ENCODE measurements at regions not wholly inside any gene's neighbourhood (a gene's known extent, or its start where the extent isn't known, plus 50 kb on each side); places are given as distances from the start of the nearest gene placed in this dataset.

GRCh38 chr5:62741761-62742160 is 163.1 kb downstream of the LRRC70 start:
- peaks cover 5% of the 10 kb centered on the region for H3K4me1 Mint-ChIP-seq
- H3K27ac Mint-ChIP-seq, result no peak overlapping the region
- H3K36me3 Mint-ChIP-seq, result no peaks in the 10 kb centered on the region
- H3K27me3 Mint-ChIP-seq (ENCODE audit: low read depth), result no peaks in the 10 kb centered on the region
- no peaks in the 10 kb centered on the region for H3K9me3 Mint-ChIP-seq
- H3K4me3 Mint-ChIP-seq, result no peak overlapping the region
- no peak for TF ChIP-seq CTCF (IDR thresholded peaks at IDR 0.05; ENCODE audit: unreplicated experiment)
- DNase-seq (ENCODE audit: low spot score in 2 of 2, unreplicated experiment in 2 of 2), result no peak

- no peak for TF ChIP-seq CTCF (IDR thresholded peaks at IDR 0.05; ENCODE audit: unreplicated experiment)
- peaks cover 14% of the 10 kb centered on the region for H3K9me3 Mint-ChIP-seq
- no peak for DNase-seq (ENCODE audit: low spot score in 2 of 2, unreplicated experiment in 2 of 2)
- no peaks in the 10 kb centered on the region for H3K27me3 Mint-ChIP-seq (ENCODE audit: low read depth)
- H3K4me1 Mint-ChIP-seq, result peaks cover 1% of the 10 kb centered on the region
- H3K4me3 Mint-ChIP-seq, result no peak overlapping the region
- H3K27ac Mint-ChIP-seq, result no peak overlapping the region
- H3K36me3 Mint-ChIP-seq, result peaks cover 2% of the 10 kb centered on the region
Observed at GRCh38 chr5:62737766-62738165, 159.1 kb downstream of the LRRC70 start.

GRCh38 chr5:62732677-62733121 is 154.1 kb downstream of the LRRC70 start:
- Mint-ChIP-seq H3K4me3 (no peak overlapping the region), H3K36me3 (peaks cover 2% of the 10 kb centered on the region)
- no peak for DNase-seq (ENCODE audit: low spot score in 2 of 2, unreplicated experiment in 2 of 2)

GRCh38 chr5:62731022-62731421 is 152.4 kb downstream of the LRRC70 start:
- H3K27ac Mint-ChIP-seq, result no peak overlapping the region
- no peak for TF ChIP-seq CTCF (IDR thresholded peaks at IDR 0.05; ENCODE audit: unreplicated experiment)
- no peak for DNase-seq (ENCODE audit: low spot score in 2 of 2, unreplicated experiment in 2 of 2)
- peaks cover 14% of the 10 kb centered on the region for H3K9me3 Mint-ChIP-seq
- H3K4me3 Mint-ChIP-seq, result no peak overlapping the region
- H3K4me1 Mint-ChIP-seq, result peaks cover 5% of the 10 kb centered on the region
- H3K36me3 Mint-ChIP-seq, result peaks cover 2% of the 10 kb centered on the region
- no peaks in the 10 kb centered on the region for H3K27me3 Mint-ChIP-seq (ENCODE audit: low read depth)

More at GRCh38 chr5:62732677-62733121, 154.1 kb downstream of the LRRC70 start:
- TF ChIP-seq CTCF (IDR thresholded peaks at IDR 0.05; ENCODE audit: unreplicated experiment), result no peak
- peaks cover 14% of the 10 kb centered on the region for H3K9me3 Mint-ChIP-seq
- H3K27ac Mint-ChIP-seq, result no peak overlapping the region
- H3K4me1 Mint-ChIP-seq, result peaks cover 5% of the 10 kb centered on the region
- no peaks in the 10 kb centered on the region for H3K27me3 Mint-ChIP-seq (ENCODE audit: low read depth)

GRCh38 chr5:62729675-62730074 is 151.1 kb downstream of the LRRC70 start:
- Mint-ChIP-seq H3K9me3 (peaks cover 6% of the 10 kb centered on the region), H3K27me3 (ENCODE audit: low read depth) (no peaks in the 10 kb centered on the region), H3K36me3 (peaks cover 2% of the 10 kb centered on the region), H3K4me3 (no peak overlapping the region), H3K4me1 (peaks cover 5% of the 10 kb centered on the region), H3K27ac (no peak overlapping the region)
- no peak for TF ChIP-seq CTCF (IDR thresholded peaks at IDR 0.05; ENCODE audit: unreplicated experiment)
- DNase-seq (ENCODE audit: low spot score in 2 of 2, unreplicated experiment in 2 of 2), result no peak

GRCh38 chr5:62727861-62728260 is 149.2 kb downstream of the LRRC70 start:
- DNase-seq (ENCODE audit: low spot score in 2 of 2, unreplicated experiment in 2 of 2), result no peak
- no peak for TF ChIP-seq CTCF (IDR thresholded peaks at IDR 0.05; ENCODE audit: unreplicated experiment)
- Mint-ChIP-seq H3K9me3 (no peaks in the 10 kb centered on the region), H3K4me3 (no peak overlapping the region), H3K4me1 (peaks cover 5% of the 10 kb centered on the region), H3K27ac (no peak overlapping the region), H3K36me3 (no peaks in the 10 kb centered on the region), H3K27me3 (ENCODE audit: low read depth) (no peaks in the 10 kb centered on the region)
